ENCODE measurements at regions not wholly inside any gene's neighbourhood (a gene's known extent, or its start where the extent isn't known, plus 50 kb on each side); places are given as distances from the start of the nearest gene placed in this dataset.

GRCh38 chr2:239747771-239748170, 277.4 kb downstream of the NDUFA10 start:
- DNase-seq (ENCODE audit: low spot score) (no peak), ATAC-seq (ENCODE audit: low read depth) (no peak)
- TF ChIP-seq, protein P1, sequence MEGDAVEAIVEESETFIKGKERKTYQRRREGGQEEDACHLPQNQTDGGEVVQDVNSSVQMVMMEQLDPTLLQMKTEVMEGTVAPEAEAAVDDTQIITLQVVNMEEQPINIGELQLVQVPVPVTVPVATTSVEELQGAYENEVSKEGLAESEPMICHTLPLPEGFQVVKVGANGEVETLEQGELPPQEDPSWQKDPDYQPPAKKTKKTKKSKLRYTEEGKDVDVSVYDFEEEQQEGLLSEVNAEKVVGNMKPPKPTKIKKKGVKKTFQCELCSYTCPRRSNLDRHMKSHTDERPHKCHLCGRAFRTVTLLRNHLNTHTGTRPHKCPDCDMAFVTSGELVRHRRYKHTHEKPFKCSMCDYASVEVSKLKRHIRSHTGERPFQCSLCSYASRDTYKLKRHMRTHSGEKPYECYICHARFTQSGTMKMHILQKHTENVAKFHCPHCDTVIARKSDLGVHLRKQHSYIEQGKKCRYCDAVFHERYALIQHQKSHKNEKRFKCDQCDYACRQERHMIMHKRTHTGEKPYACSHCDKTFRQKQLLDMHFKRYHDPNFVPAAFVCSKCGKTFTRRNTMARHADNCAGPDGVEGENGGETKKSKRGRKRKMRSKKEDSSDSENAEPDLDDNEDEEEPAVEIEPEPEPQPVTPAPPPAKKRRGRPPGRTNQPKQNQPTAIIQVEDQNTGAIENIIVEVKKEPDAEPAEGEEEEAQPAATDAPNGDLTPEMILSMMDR (IDR thresholded peaks at IDR 0.05; ENCODE audit: poor library complexity, severe bottlenecking) = no peak
- Histone ChIP-seq H3K27ac (ENCODE audit: poor library complexity, severe bottlenecking) (no peak overlapping the region), H3K4me1 (ENCODE audit: insufficient read depth, poor library complexity, severe bottlenecking) (no peaks in the 10 kb centered on the region), H3K27me3 (ENCODE audit: insufficient read depth, poor library complexity, severe bottlenecking) (peaks cover 11% of the 10 kb centered on the region), H3K4me3 (ENCODE audit: severe bottlenecking) (no peak overlapping the region), H3K36me3 (ENCODE audit: low read depth) (no peaks in the 10 kb centered on the region), H3K9me3 (ENCODE audit: severe bottlenecking) (no peaks in the 10 kb centered on the region)

DNA sequence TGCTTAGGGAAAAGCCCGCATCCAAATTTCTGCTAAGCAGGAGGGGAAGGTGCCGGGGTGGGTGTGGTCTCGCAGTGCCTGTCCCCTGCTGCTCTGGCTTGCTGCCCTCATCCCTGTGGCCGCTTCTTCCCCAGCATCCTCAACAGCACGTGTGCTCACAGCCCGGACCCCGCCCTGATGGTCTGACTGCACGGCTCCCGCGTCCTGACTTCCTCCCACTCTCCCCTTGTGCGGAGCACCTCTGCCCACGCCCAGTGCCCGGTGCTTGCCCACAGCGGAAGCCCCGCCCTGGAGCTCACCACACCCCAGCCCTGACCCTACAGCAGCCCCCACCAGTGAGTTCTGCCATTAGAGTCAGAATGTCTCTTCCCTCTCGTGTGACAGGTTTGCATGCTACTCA, 277.9 kb downstream of the NDUFA10 start:
- TF ChIP-seq, protein P1 (IDR thresholded peaks at IDR 0.05; ENCODE audit: poor library complexity, severe bottlenecking) = no peak
- DNase-seq (ENCODE audit: low spot score) = no peak

DNA sequence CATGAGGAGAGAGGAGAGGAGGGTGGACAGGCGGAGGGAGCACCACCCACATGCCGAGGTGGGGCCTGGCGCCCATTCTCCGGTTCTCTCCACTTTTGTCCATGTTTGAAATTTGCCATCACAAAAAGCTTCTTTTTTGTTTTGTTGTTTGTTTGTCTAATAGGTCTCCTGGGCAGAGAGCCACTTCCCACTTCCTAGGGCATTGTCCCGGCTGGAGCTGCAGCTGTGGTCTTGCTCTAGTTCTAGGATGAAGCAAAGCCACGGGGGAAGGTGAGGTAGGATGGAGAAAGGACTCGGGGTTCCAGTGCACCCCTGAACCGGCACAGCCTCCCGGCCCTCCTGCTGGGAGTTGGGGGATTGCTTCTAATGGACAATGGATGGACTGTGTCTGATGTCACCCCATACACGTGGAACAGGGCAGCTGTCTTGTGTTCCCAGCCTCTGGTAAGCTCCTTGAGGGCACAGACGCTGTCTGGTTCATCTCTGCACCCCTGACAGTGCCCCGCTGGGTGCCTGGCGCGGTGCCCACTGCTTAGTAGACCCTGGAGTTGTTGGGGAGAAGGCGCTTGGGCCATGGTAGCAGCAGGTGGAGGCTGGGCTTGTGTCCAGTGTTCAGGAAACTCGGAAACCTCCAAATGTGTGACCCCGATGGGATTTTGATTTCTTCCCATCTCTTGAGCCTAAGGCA, 278.4 kb downstream of the NDUFA10 start:
- Histone ChIP-seq H3K4me1 (ENCODE audit: insufficient read depth, poor library complexity, severe bottlenecking) (no peaks in the 10 kb centered on the region), H3K27me3 (ENCODE audit: insufficient read depth, poor library complexity, severe bottlenecking) (peaks cover 11% of the 10 kb centered on the region), H3K9me3 (ENCODE audit: severe bottlenecking) (no peaks in the 10 kb centered on the region), H3K36me3 (ENCODE audit: low read depth) (no peaks in the 10 kb centered on the region), H3K27ac (ENCODE audit: poor library complexity, severe bottlenecking) (no peak overlapping the region), H3K4me3 (ENCODE audit: severe bottlenecking) (no peak overlapping the region)
- TF ChIP-seq, protein P1 (IDR thresholded peaks at IDR 0.05; ENCODE audit: poor library complexity, severe bottlenecking) = no peak
- DNase-seq (ENCODE audit: low spot score) = no peak
- no peak for ATAC-seq (ENCODE audit: low read depth)

More for the DNA sequence above, 277.9 kb downstream of the NDUFA10 start:
- no peak overlapping the region for H3K27ac ChIP-seq (ENCODE audit: poor library complexity, severe bottlenecking)
- no peaks in the 10 kb centered on the region for H3K4me1 ChIP-seq (ENCODE audit: insufficient read depth, poor library complexity, severe bottlenecking)
- ATAC-seq (ENCODE audit: low read depth) = no peak
- H3K9me3 ChIP-seq (ENCODE audit: severe bottlenecking) = no peaks in the 10 kb centered on the region
- no peaks in the 10 kb centered on the region for H3K36me3 ChIP-seq (ENCODE audit: low read depth)
- H3K27me3 ChIP-seq (ENCODE audit: insufficient read depth, poor library complexity, severe bottlenecking) = peaks cover 11% of the 10 kb centered on the region
- H3K4me3 ChIP-seq (ENCODE audit: severe bottlenecking) = no peak overlapping the region

- DNase-seq (ENCODE audit: low spot score) (no peak), ATAC-seq (ENCODE audit: low read depth) (no peak)
- Histone ChIP-seq H3K4me1 (ENCODE audit: insufficient read depth, poor library complexity, severe bottlenecking) (no peaks in the 10 kb centered on the region), H3K36me3 (ENCODE audit: low read depth) (no peaks in the 10 kb centered on the region), H3K27me3 (ENCODE audit: insufficient read depth, poor library complexity, severe bottlenecking) (peaks cover 15% of the 10 kb centered on the region), H3K4me3 (ENCODE audit: severe bottlenecking) (no peak overlapping the region), H3K27ac (ENCODE audit: poor library complexity, severe bottlenecking) (no peak overlapping the region), H3K9me3 (ENCODE audit: severe bottlenecking) (no peaks in the 10 kb centered on the region)
- TF ChIP-seq, protein P1 (IDR thresholded peaks at IDR 0.05; ENCODE audit: poor library complexity, severe bottlenecking) = no peak
These were observed 279.5 kb downstream of the NDUFA10 start for GRCh38 chr2:239745386-239746227.
